ENCODE measurements at regions not wholly inside any gene's neighbourhood (a gene's known extent, or its start where the extent isn't known, plus 50 kb on each side); places are given as distances from the start of the nearest gene placed in this dataset.
"Not testable (repeated sequence)": the region's sequence is repeated elsewhere in the genome, so short reads cannot be mapped to it uniquely, and the experiment has no call there.

DNA sequence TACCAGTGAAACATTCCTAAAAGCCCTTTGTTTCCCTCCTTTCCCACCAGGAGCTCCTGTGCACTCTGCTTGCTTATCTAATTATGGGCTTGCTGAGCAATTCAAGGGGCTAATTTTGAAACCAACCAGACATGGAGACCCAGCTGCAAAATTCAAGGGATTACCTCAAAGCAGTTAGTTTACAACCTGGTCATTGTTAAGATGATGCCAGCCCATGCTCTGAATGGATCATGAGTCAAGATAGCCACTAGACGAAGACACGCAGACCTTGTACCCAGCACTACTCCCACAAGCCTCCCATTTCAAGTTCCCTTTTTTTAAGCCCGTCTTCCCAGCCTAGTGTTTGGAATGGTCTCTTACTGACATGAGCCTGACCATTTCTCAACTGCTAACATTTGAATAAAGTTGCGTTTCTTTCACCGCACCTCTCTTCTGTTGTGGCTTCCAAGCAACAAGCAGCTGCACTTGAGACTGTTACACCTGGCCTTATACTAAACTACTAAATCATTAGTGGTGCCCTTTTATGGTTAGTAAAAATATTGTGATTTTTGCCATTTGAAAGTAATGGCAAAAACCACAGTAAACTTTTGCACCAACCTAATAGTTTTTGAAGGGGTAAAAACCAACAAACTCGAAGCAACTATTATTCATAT lies 315.3 kb upstream of the LUZP2 start:
- TF ChIP-seq, protein P1, sequence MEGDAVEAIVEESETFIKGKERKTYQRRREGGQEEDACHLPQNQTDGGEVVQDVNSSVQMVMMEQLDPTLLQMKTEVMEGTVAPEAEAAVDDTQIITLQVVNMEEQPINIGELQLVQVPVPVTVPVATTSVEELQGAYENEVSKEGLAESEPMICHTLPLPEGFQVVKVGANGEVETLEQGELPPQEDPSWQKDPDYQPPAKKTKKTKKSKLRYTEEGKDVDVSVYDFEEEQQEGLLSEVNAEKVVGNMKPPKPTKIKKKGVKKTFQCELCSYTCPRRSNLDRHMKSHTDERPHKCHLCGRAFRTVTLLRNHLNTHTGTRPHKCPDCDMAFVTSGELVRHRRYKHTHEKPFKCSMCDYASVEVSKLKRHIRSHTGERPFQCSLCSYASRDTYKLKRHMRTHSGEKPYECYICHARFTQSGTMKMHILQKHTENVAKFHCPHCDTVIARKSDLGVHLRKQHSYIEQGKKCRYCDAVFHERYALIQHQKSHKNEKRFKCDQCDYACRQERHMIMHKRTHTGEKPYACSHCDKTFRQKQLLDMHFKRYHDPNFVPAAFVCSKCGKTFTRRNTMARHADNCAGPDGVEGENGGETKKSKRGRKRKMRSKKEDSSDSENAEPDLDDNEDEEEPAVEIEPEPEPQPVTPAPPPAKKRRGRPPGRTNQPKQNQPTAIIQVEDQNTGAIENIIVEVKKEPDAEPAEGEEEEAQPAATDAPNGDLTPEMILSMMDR (IDR thresholded peaks at IDR 0.05; ENCODE audit: low read depth, low read length), result no peak
- H3K4me3 ChIP-seq (ENCODE audit: low read depth, low read length), result no peak overlapping the region

GRCh38 chr11:24185535-24185934 lies 311.3 kb upstream of the LUZP2 start:
- not testable (repeated sequence) for H3K4me3 ChIP-seq (ENCODE audit: low read depth, low read length)

DNA sequence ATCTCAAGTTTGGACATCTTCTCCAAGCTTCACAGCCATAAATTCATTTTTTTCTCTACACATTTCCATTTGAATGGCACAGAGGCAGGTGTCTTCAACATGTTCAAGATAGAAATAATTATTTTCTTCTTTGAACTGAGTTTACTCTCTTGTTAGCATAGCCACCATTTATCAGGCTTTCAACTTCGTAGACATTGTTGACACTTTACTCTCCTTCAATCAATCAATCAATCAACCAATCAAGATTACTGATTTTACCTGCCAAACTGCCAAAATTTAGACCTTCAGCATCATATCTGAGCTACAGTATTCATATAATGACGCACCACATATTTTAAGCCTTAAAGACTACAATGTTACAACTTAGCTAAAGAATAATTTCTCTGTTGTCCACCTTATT lies 300.1 kb upstream of the LUZP2 start:
- H3K4me3 ChIP-seq (ENCODE audit: low read depth, low read length), result no peak overlapping the region
- TF ChIP-seq, protein P1 (IDR thresholded peaks at IDR 0.05; ENCODE audit: low read depth, low read length), result no peak

- no peak overlapping the region for H3K4me3 ChIP-seq (ENCODE audit: low read depth, low read length)
- TF ChIP-seq, protein P1 (IDR thresholded peaks at IDR 0.05; ENCODE audit: low read depth, low read length), result no peak
Measured at GRCh38 chr11:24198481-24198880, 298.4 kb upstream of the LUZP2 start.

- H3K4me3 ChIP-seq (ENCODE audit: low read depth, low read length), result no peak overlapping the region
- TF ChIP-seq, protein P1 (IDR thresholded peaks at IDR 0.05; ENCODE audit: low read depth, low read length), result no peak
Measured at GRCh38 chr11:24199461-24199860, 297.4 kb upstream of the LUZP2 start.

DNA sequence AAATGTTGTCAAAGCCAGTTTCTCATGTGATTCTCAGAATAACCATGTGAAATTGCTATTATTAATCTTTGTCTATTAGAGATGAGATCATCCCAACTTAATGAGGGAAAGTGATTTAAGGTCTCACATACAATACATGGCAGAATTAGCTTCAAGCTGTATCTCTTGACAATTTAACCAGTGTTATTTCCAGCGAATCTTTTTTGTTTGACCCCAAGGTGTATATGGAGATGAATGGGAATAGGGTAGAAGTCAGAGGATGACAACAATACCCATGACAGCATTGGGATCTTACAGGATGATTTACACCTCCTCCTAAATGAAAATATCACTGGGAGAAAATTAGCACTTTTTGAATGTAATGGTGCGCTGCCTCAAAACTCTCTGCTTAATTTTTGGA lies 290.8 kb upstream of the LUZP2 start:
- H3K4me3 ChIP-seq (ENCODE audit: low read depth, low read length), result no peak overlapping the region
- TF ChIP-seq, protein P1 (IDR thresholded peaks at IDR 0.05; ENCODE audit: low read depth, low read length), result no peak

- TF ChIP-seq, protein P1 (IDR thresholded peaks at IDR 0.05; ENCODE audit: low read depth, low read length), result no peak
- H3K4me3 ChIP-seq (ENCODE audit: low read depth, low read length), result no peak overlapping the region
Measured at GRCh38 chr11:24206511-24206910, 290.3 kb upstream of the LUZP2 start.

GRCh38 chr11:24216488-24216887 lies 280.4 kb upstream of the LUZP2 start:
- no peak overlapping the region for H3K4me3 ChIP-seq (ENCODE audit: low read depth, low read length)
- TF ChIP-seq, protein P1 (IDR thresholded peaks at IDR 0.05; ENCODE audit: low read depth, low read length), result no peak

GRCh38 chr11:24217319-24217718 lies 279.5 kb upstream of the LUZP2 start:
- H3K4me3 ChIP-seq (ENCODE audit: low read depth, low read length), result not testable (repeated sequence)
